ENCODE measurements at regions not wholly inside any gene's neighbourhood (a gene's known extent, or its start where the extent isn't known, plus 50 kb on each side); places are given as distances from the start of the nearest gene placed in this dataset.

DNA sequence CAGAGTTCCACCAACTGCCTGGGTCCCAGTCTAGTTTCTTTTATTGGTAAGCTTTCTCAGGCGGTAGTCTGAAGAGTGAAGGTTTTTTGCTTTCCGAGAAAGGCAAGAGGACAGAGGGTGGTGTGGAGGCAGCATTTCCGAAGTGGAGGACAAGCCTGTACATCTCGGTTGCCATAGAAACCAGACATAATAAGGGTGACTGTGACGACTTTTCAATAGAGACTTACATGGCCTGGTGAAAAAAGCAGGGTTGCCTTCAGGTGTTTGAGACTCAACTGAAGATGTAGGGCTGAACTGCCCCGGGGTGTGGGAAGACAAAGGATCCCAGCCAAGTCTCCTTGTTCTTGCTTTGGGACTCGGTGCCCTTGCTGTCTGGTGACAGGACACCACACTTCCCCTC lies 53.6 kb upstream of the RAB40AL start:
- H3K27ac ChIP-seq (ENCODE audit: low read depth, low read length, poor library complexity, severe bottlenecking), result no peak overlapping the region
- DNase-seq (ENCODE audit: low spot score), result no peak
- no peaks in the 10 kb centered on the region for H4K20me1 ChIP-seq (ENCODE audit: insufficient read depth, low read length)
- intact Hi-C loops (cut with micrococcal nuclease; ENCODE audit: unreplicated experiment), result no loop called here
- H2AFZ ChIP-seq (ENCODE audit: low read length), result no peak overlapping the region
- H3K4me2 ChIP-seq (ENCODE audit: low read length), result no peak overlapping the region
- no peaks in the 10 kb centered on the region for H3K9me3 ChIP-seq (ENCODE audit: low read length)
- no peaks in the 10 kb centered on the region for H3K9me2 ChIP-seq (ENCODE audit: insufficient read depth, low read length)
- H3K79me2 ChIP-seq (ENCODE audit: insufficient read depth, low read depth, low read length), result no peaks in the 10 kb centered on the region
- ChIA-PET CTCF (ENCODE audit: unreplicated experiment) (no interaction called here), POLR2A (no interaction called here)
- TF ChIP-seq, protein P1, sequence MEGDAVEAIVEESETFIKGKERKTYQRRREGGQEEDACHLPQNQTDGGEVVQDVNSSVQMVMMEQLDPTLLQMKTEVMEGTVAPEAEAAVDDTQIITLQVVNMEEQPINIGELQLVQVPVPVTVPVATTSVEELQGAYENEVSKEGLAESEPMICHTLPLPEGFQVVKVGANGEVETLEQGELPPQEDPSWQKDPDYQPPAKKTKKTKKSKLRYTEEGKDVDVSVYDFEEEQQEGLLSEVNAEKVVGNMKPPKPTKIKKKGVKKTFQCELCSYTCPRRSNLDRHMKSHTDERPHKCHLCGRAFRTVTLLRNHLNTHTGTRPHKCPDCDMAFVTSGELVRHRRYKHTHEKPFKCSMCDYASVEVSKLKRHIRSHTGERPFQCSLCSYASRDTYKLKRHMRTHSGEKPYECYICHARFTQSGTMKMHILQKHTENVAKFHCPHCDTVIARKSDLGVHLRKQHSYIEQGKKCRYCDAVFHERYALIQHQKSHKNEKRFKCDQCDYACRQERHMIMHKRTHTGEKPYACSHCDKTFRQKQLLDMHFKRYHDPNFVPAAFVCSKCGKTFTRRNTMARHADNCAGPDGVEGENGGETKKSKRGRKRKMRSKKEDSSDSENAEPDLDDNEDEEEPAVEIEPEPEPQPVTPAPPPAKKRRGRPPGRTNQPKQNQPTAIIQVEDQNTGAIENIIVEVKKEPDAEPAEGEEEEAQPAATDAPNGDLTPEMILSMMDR (conservative IDR thresholded peaks at IDR 0.05; ENCODE audit: low read length), result no peak
- no peak for TF ChIP-seq EZH2phosphoT487 (IDR thresholded peaks at IDR 0.05; ENCODE audit: borderline replicate concordance, low read depth, low read length)
- no TSS peak for BruUV-seq (replicated peaks)
- H3K4me3 ChIP-seq (ENCODE audit: low read depth, low read length, poor library complexity, severe bottlenecking), result no peak overlapping the region
- no peaks in the 10 kb centered on the region; the same call in 1 of the 2 replicates for H3K36me3 ChIP-seq (ENCODE audit: insufficient read depth, low read length)
- H3K4me1 ChIP-seq (ENCODE audit: insufficient read depth, low read length, poor library complexity, severe bottlenecking), result no peaks in the 10 kb centered on the region
